CD14-positive monocyte (primary cell): ENCODE measurements at regions not wholly inside any gene's neighbourhood (a gene's known extent, or its start where the extent isn't known, plus 50 kb on each side); places are given as distances from the start of the nearest gene placed in this dataset.

Experiments
- DNase-seq, 3 donors: peaks; one replicate each; pipeline ENCODE4 v3.0.0-alpha.2; 2011 to 2022
- H2AFZ ChIP-seq: 2 replicates; pipeline ENCODE4 v1.6.0; 2012; ENCODE audit warnings: mild to moderate bottlenecking, low read depth, low read length, inconsistent platforms; ENCODE audit not compliant: insufficient read depth, poor library complexity, severe bottlenecking
- H3K27ac ChIP-seq, 2 donors: 1 replicate in 1 of 2; 2 replicates in 1 of 2; pipeline ENCODE4 v1.5.1; 2012 to 2013; ENCODE audit warnings: low read length in 2 of 2, control low read depth in 1 of 2, inconsistent platforms in 1 of 2, low read depth in 1 of 2, mild to moderate bottlenecking in 1 of 2
- H3K27me3 ChIP-seq, 2 donors: one replicate each; pipeline versions ENCODE4 v1.6.0 to v1.6.1; 2011 to 2013; ENCODE audit warnings: low read length in 2 of 2; ENCODE audit not compliant: control insufficient read depth in 2 of 2, insufficient read depth in 2 of 2
- H3K36me3 ChIP-seq, 2 donors: replicated peaks in 1 of 2; 1 replicate in 1 of 2; 2 replicates in 1 of 2; pipeline versions ENCODE4 v1.5.1 to v1.6.1; 2012 to 2013; ENCODE audit warnings: low read length in 2 of 2, control low read depth in 1 of 2, inconsistent platforms in 1 of 2, mild to moderate bottlenecking in 1 of 2; ENCODE audit not compliant: insufficient read depth in 2 of 2, control insufficient read depth in 1 of 2
- H3K4me1 ChIP-seq, 2 donors: 1 replicate in 1 of 2; 2 replicates in 1 of 2; pipeline versions ENCODE4 v1.5.1 to v1.6.1; 2012 to 2013; ENCODE audit warnings: low read length in 2 of 2, control low read depth in 1 of 2, inconsistent platforms in 1 of 2, mild to moderate bottlenecking in 1 of 2, moderate library complexity in 1 of 2; ENCODE audit not compliant: insufficient read depth in 2 of 2, control insufficient read depth in 1 of 2
- H3K4me2 ChIP-seq: replicated peaks from 2 replicates; pipeline ENCODE3; 2012; ENCODE audit warnings: low read length, moderate library complexity, mild to moderate bottlenecking; ENCODE audit not compliant: poor library complexity, severe bottlenecking; ENCODE audit errors: extremely low read depth
- H3K4me3 ChIP-seq, 3 experiments: fragments of 200-600 bp in 1 of 3; sonication (generic) in 1 of 3; replicated peaks in 1 of 3; 1 replicate in 2 of 3; 2 replicates in 1 of 3; pipeline ENCODE4 v1.5.1; 2011 to 2013; ENCODE audit warnings: low read length in 3 of 3, mild to moderate bottlenecking in 3 of 3, control low read depth in 2 of 3, low read depth in 2 of 3, inconsistent platforms in 1 of 3, moderate library complexity in 1 of 3
- H3K79me2 ChIP-seq: 2 replicates; pipeline ENCODE4 v1.6.0; 2012; ENCODE audit warnings: mild to moderate bottlenecking, control low read depth, inconsistent platforms, low read length, moderate library complexity; ENCODE audit not compliant: insufficient read depth
- H3K9ac ChIP-seq: 2 replicates; pipeline ENCODE4 v1.6.0; 2017; ENCODE audit warnings: low read length, mild to moderate bottlenecking; ENCODE audit not compliant: insufficient read depth, poor library complexity, severe bottlenecking
- H3K9me3 ChIP-seq, 2 donors: replicated peaks in 1 of 2; 1 replicate in 1 of 2; 2 replicates in 1 of 2; pipeline versions ENCODE4 v1.5.1 to v1.6.1; 2012 to 2013; ENCODE audit warnings: low read length in 2 of 2, control low read depth in 1 of 2; ENCODE audit not compliant: control insufficient read depth in 1 of 2, insufficient read depth in 1 of 2
- H4K20me1 ChIP-seq: 2 replicates; pipeline ENCODE4 v1.6.0; 2012; ENCODE audit warnings: mild to moderate bottlenecking, low read length, control low read depth, moderate library complexity; ENCODE audit not compliant: insufficient read depth
- H3K27ac Mint-ChIP-seq, 7 donors: one replicate each; pipeline ENCODE4 v1.8.0; 2020; ENCODE audit warnings: mild to moderate bottlenecking in 7 of 7, mixed read lengths in 7 of 7, moderate library complexity in 6 of 7, inconsistent platforms in 2 of 7
- H3K27me3 Mint-ChIP-seq, 3 donors: one replicate each; pipeline ENCODE4 v1.8.0; 2021 to 2022; ENCODE audit warnings: low read depth in 3 of 3, mild to moderate bottlenecking in 3 of 3, mixed read lengths in 3 of 3, moderate library complexity in 3 of 3, inconsistent platforms in 1 of 3
- H3K36me3 Mint-ChIP-seq, 2 donors: one replicate each; pipeline ENCODE4 v1.8.0; 2020; ENCODE audit warnings: mixed read lengths in 2 of 2, inconsistent platforms in 1 of 2, mild to moderate bottlenecking in 1 of 2
- H3K4me1 Mint-ChIP-seq: one replicate; pipeline ENCODE4 v1.8.0; 2020; ENCODE audit warnings: mild to moderate bottlenecking, mixed read lengths
- H3K4me3 Mint-ChIP-seq, 2 donors: one replicate each; pipeline ENCODE4 v1.8.0; 2020; ENCODE audit warnings: mild to moderate bottlenecking in 2 of 2, mixed read lengths in 2 of 2, moderate library complexity in 1 of 2
- H3K9me3 Mint-ChIP-seq, 7 donors: one replicate each; pipeline ENCODE4 v1.8.0; 2020 to 2022; ENCODE audit warnings: mixed read lengths in 7 of 7, mild to moderate bottlenecking in 6 of 7, moderate library complexity in 6 of 7, inconsistent platforms in 2 of 7
- CTCF ChIP-seq: fragments of 200-600 bp; IDR thresholded peaks from one replicate; pipeline ENCODE4 v1.8.0; 2022; ENCODE audit warnings: antibody characterized with exemption, mild to moderate bottlenecking
- WGBS: methylation state at CpG from one replicate; pipeline ENCODE4 v1.1.5; 2013; ENCODE audit warnings: missing lambda C conversion rate; ENCODE audit not compliant: insufficient coverage; 5-methylcytosine and 5-hydroxymethylcytosine counted together
- intact Hi-C, 2 donors: fragments of 100-400 bp; cut with micrococcal nuclease; formaldehyde crosslinking; loops; one replicate each; pipeline versions ENCODE4 v1.15.0 to v1.15.1; 2023

GRCh38 chr13:50712881-50713280, 130.6 kb downstream of the DLEU7 start:
- peaks cover 0 to 4% (median 0%) of the 10 kb centered on the region in 7 donors for H3K9me3 Mint-ChIP-seq
- H3K27me3 Mint-ChIP-seq, result no peaks in the 10 kb centered on the region
- H3K4me1 Mint-ChIP-seq, result peaks cover 83% of the 10 kb centered on the region
- H3K27ac Mint-ChIP-seq, result peak overlapping the region; percentile 85 to 99 (median 98)
- H3K36me3 Mint-ChIP-seq, result peaks cover 5 to 9% of the 10 kb centered on the region in 2 donors
- Histone ChIP-seq H3K9me3 (no peaks in the 10 kb centered on the region), H2AFZ (no peak overlapping the region), H3K27me3 (no peaks in the 10 kb centered on the region), H4K20me1 (no peaks in the 10 kb centered on the region), H3K4me3 (peak overlapping the region in 1 of 3 experiments; percentile 80), H3K9ac (no peak overlapping the region), H3K27ac (peak overlapping the region in 1 of 2 donors; percentile 91), H3K36me3 (no peaks in the 10 kb centered on the region), H3K4me1 (peaks cover 66 to 73% of the 10 kb centered on the region in 2 donors), H3K79me2 (peaks cover 14% of the 10 kb centered on the region), H3K4me2 (peak overlapping the region; percentile 73)
- intact Hi-C loops, result loop anchor here (5.0 to 10.0 kb wide), 4 partner anchors 76 to 202 kb away; no protein-coding TSS in a partner anchor
- WGBS, result 93% methylated on average over 3 of the region's 7 CpGs
- TF ChIP-seq CTCF, result no peak
- no peak for DNase-seq
- peak overlapping the region in 1 of 2 donors; percentile 89 for H3K4me3 Mint-ChIP-seq

- WGBS, result 0% methylated on average over 9 of the region's 12 CpGs
- Histone ChIP-seq H3K27me3 (no peaks in the 10 kb centered on the region), H3K4me2 (peak overlapping the region; percentile 73), H3K36me3 (no peaks in the 10 kb centered on the region), H4K20me1 (no peaks in the 10 kb centered on the region), H3K4me3 (peak overlapping the region; percentile 34 to 80 (median 77)), H3K79me2 (peaks cover 14% of the 10 kb centered on the region), H3K4me1 (peaks cover 58 to 65% of the 10 kb centered on the region in 2 donors), H2AFZ (peak overlapping the region; percentile 69), H3K27ac (peak overlapping the region; percentile 79 to 91), H3K9ac (peak overlapping the region; percentile 57), H3K9me3 (no peaks in the 10 kb centered on the region)
- Mint-ChIP-seq H3K4me1 (peaks cover 75% of the 10 kb centered on the region), H3K4me3 (peak overlapping the region; percentile 82 to 89), H3K27me3 (no peaks in the 10 kb centered on the region), H3K36me3 (peaks cover 7 to 14% of the 10 kb centered on the region in 2 donors), H3K9me3 (peaks cover 0 to 4% (median 0%) of the 10 kb centered on the region in 7 donors), H3K27ac (peak overlapping the region; percentile 94 to 99 (median 98))
- intact Hi-C loops, result loop anchor here (5.0 to 10.0 kb wide), 4 partner anchors 76 to 201 kb away; no protein-coding TSS in a partner anchor
- TF ChIP-seq CTCF, result no peak
- peak; percentile 86 to 95 (median 93) for DNase-seq
Observed at GRCh38 chr13:50713523-50714248, 129.8 kb downstream of the DLEU7 start.
